AG09309 (cell line): ENCODE measurements at regions not wholly inside any gene's neighbourhood (a gene's known extent, or its start where the extent isn't known, plus 50 kb on each side); places are given as distances from the start of the nearest gene placed in this dataset.

Source experiments
- DNase-seq: peaks from one replicate; pipeline ENCODE4 v3.0.0-alpha.2; 2010; ENCODE audit warnings: low read depth
- H3K4me3 ChIP-seq: 2 replicates; pipeline ENCODE4 v1.5.1; 2011; ENCODE audit warnings: mild to moderate bottlenecking, low read depth, low read length, moderate library complexity; ENCODE audit not compliant: control insufficient read depth
- CTCF ChIP-seq: IDR thresholded peaks from 2 replicates; pipeline ENCODE4 v1.5.1; 2011; ENCODE audit warnings: mild to moderate bottlenecking, low read depth, low read length, inconsistent platforms; ENCODE audit not compliant: insufficient read depth, control insufficient read depth; ENCODE audit errors: missing control alignments

GRCh38 chr2:59734743-59735142 lies 818.7 kb downstream of the BCL11A start:
- TF ChIP-seq CTCF, result no peak
- no peak overlapping the region for H3K4me3 ChIP-seq
- no peak for DNase-seq

GRCh38 chr2:59733970-59734369 lies 819.5 kb downstream of the BCL11A start:
- no peak for DNase-seq
- no peak overlapping the region for H3K4me3 ChIP-seq
- TF ChIP-seq CTCF, result no peak

GRCh38 chr2:59733567-59733930 lies 819.9 kb downstream of the BCL11A start:
- no peak overlapping the region for H3K4me3 ChIP-seq
- no peak for DNase-seq
- TF ChIP-seq CTCF, result no peak

GRCh38 chr2:59732871-59733566 lies 820.4 kb downstream of the BCL11A start:
- H3K4me3 ChIP-seq, result no peak overlapping the region
- TF ChIP-seq CTCF, result no peak
- no peak for DNase-seq

- H3K4me3 ChIP-seq, result no peak overlapping the region
- no peak for TF ChIP-seq CTCF
- no peak for DNase-seq
These were observed 826.3 kb downstream of the BCL11A start for GRCh38 chr2:59727121-59727590.

GRCh38 chr2:59726228-59727120 lies 827.0 kb downstream of the BCL11A start:
- no peak for DNase-seq
- no peak overlapping the region for H3K4me3 ChIP-seq
- no peak for TF ChIP-seq CTCF
